Stimulated activated effector memory CD8-positive, alpha-beta T cell treated with anti-CD3 and anti-CD28 coated beads, Interleukin-12 subunit alpha, Interleukin-12 subunit beta, amount 100 ng/mL, for 72 hours (primary cell): ENCODE measurements at regions not wholly inside any gene's neighbourhood (a gene's known extent, or its start where the extent isn't known, plus 50 kb on each side); places are given as distances from the start of the nearest gene placed in this dataset.

ENCODE experiments used
- ATAC-seq: fragments of 150-1000 bp; cut with Tn5 transposase; 2 replicates; pipeline ENCODE4 v1.10.0; 2021
- DNase-seq, 2 donors: peaks; one replicate each; pipeline ENCODE4 v3.0.0; 2021 to 2022; ENCODE audit warnings: low spot score in 2 of 2
- H3K27ac Mint-ChIP-seq: one replicate; pipeline ENCODE4 v1.8.0; 2022; ENCODE audit warnings: mild to moderate bottlenecking, mixed read lengths
- H3K36me3 Mint-ChIP-seq: one replicate; pipeline ENCODE4 v1.8.0; 2022; ENCODE audit warnings: mild to moderate bottlenecking, mixed read lengths
- H3K4me1 Mint-ChIP-seq: one replicate; pipeline ENCODE4 v1.8.0; 2022; ENCODE audit warnings: mixed read lengths
- H3K4me3 Mint-ChIP-seq: one replicate; pipeline ENCODE4 v1.8.0; 2022; ENCODE audit warnings: mild to moderate bottlenecking, mixed read lengths
- H3K9me3 Mint-ChIP-seq: one replicate; pipeline ENCODE4 v1.8.0; 2022; ENCODE audit warnings: mixed read lengths

DNA sequence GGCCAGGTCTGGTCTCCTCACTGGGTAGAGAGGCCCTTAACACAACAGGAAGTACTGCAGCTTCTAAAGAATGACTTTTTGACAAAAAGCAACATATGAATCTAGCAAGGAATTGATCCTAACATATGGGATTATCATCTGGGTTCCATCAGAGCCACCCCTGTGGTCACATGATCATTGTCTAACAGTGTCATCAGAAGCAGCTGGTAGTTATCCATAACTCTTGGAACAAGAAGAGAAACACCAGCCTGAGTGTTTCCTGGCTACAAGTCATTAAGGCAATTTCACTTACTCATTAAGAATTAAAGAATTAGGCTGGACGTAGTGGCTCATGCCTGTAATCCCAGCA lies 219.3 kb upstream of the ARID1B start:
- H3K4me3 Mint-ChIP-seq, result no peak overlapping the region
- H3K36me3 Mint-ChIP-seq, result no peaks in the 10 kb centered on the region
- peaks cover 3% of the 10 kb centered on the region for H3K9me3 Mint-ChIP-seq
- H3K27ac Mint-ChIP-seq, result no peak overlapping the region
- H3K4me1 Mint-ChIP-seq, result peaks cover 5% of the 10 kb centered on the region
- DNase-seq (no peak), ATAC-seq (no peak)

DNA sequence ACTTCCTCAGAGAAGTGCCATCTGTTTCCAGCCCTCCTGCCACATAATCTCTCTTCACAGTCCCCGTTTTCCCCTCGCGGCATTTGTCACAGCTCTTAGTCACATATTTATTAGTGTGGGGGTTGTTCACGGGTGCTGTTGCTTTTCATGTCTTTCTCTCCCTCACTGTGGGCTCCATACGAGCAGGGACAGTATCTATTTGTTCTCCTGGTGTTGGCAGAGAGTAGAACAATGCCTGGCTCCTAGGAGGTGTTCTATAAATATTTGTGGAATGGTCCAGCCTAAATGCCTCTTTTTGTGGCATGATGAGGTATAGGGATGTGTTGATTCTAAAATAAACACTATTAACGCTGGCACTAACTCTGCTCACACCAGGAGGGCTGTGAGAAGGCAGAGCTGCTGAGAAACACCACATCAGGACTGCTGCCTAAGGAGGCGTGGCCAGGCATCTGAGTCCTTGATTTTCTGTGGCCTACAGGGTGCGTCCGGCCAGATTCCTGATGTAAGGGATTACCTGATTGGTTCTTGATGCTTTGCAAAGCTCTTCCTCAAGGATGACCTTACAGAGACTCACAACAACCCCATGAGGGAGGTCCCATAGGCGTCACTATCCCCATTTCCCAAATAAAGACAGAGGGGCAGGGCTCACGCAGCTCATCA lies 219.8 kb upstream of the ARID1B start:
- no peak overlapping the region for H3K4me3 Mint-ChIP-seq
- H3K9me3 Mint-ChIP-seq, result peaks cover 3% of the 10 kb centered on the region
- no peaks in the 10 kb centered on the region for H3K36me3 Mint-ChIP-seq
- peaks cover 5% of the 10 kb centered on the region for H3K4me1 Mint-ChIP-seq
- H3K27ac Mint-ChIP-seq, result no peak overlapping the region
- DNase-seq (no peak), ATAC-seq (no peak)

DNA sequence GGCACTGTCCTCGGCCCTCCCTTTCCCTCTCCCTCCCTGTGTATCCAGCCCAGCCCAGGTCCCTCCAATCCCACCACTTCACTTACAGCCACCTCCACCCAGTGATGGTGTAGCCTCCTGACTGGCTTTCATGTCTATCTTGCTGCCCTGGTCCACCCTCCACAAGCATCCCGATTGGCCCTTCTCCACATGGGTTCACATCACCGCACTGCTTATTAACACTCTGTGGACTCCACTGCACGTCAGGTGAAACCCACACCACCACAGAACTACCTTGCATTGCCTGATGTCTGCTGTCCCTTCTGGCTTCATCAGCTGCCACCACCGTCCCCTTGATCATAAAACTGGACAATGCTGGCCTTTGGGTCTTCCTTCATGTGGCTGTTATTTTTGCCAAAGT lies 220.4 kb upstream of the ARID1B start:
- Mint-ChIP-seq H3K9me3 (peaks cover 3% of the 10 kb centered on the region), H3K4me1 (peaks cover 5% of the 10 kb centered on the region), H3K36me3 (no peaks in the 10 kb centered on the region), H3K4me3 (no peak overlapping the region), H3K27ac (no peak overlapping the region)
- DNase-seq (no peak), ATAC-seq (no peak)

DNA sequence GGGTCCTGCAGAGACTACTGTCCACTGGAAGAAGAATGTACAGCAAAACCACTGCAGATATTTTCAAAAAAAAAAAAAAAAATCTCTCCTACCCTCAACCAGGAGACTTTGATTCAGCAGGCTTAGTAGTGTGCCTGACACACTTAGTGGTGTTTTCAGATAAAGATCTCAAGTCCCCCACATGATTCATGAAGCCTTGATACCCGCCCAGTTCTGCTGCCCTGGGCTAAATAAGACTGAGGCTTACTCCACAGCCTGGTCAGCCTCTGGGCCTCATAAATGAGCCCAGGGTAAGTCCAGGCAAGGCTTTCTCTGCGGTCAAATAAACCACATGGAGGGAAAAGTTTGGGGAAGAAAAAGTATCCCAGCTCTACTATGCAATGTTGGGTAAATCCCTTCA lies 222.1 kb upstream of the ARID1B start:
- Mint-ChIP-seq H3K4me3 (no peak overlapping the region), H3K36me3 (no peaks in the 10 kb centered on the region), H3K27ac (no peak overlapping the region), H3K4me1 (peaks cover 5% of the 10 kb centered on the region), H3K9me3 (no peaks in the 10 kb centered on the region)
- no peak for DNase-seq
- ATAC-seq, result peak; percentile 73

DNA sequence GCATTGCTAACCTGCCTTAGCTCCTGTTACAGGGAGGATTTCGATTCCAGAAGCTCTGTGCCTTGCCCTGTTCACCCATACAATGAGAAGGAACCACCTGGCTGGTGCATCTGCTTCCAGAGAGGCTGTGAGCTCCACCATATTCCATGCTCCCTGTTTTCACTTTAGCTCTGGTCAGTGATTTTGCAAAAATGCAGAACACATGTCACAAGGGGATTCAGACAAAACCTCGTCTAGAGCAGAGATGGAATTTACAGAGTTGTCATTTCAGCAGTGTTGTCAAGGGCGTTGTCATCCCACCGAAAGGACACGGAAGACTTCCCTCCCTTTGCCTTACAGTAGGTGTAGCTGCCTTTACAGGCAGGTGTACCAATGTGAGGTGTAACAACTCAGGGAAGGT lies 223.0 kb upstream of the ARID1B start:
- Mint-ChIP-seq H3K4me3 (no peak overlapping the region), H3K36me3 (no peaks in the 10 kb centered on the region), H3K27ac (no peak overlapping the region), H3K4me1 (peaks cover 5% of the 10 kb centered on the region), H3K9me3 (no peaks in the 10 kb centered on the region)
- ATAC-seq (no peak), DNase-seq (no peak)

DNA sequence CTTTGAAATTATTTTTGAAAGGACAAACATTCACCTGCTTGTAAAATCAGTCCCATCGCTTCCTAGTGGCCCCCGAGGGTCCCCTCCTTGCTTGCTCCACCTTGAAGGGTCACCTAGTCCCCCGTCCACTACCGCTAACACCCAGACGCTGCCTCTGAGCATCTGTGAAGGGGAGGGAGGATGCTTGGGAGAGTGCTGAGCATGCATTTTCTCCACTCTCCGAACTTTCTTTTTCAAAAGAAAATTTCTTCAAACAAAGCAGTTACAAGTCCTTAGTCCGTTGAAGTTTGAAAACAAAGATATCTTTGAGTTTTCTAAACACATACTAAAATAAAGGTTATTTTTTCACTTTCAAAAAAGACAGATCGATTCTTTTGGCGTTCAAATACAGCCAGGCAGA lies 224.3 kb upstream of the ARID1B start:
- no peak overlapping the region for H3K27ac Mint-ChIP-seq
- no peaks in the 10 kb centered on the region for H3K9me3 Mint-ChIP-seq
- DNase-seq (no peak), ATAC-seq (no peak)
- H3K4me3 Mint-ChIP-seq, result no peak overlapping the region
- H3K36me3 Mint-ChIP-seq, result no peaks in the 10 kb centered on the region
- no peaks in the 10 kb centered on the region for H3K4me1 Mint-ChIP-seq

DNA sequence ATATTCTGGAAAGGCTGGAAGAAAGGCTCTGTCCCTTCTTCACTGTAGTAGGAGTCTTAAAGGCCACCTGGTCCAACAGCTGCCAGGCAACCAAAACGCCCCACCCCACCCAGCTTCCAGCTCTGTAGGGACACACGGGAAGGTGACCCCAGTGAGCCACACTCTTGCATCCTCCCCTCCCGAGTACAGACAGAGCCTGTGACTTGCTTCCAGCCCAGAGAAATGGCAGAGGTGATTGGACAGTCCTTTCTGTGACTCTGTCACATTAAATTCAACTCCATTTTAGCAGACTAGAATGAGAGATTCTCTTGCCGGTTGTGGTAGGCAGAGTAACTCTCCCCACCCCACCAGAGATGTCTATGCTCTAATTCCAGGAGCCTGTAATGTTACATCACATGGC lies 226.2 kb upstream of the ARID1B start:
- no peak overlapping the region for H3K27ac Mint-ChIP-seq
- no peaks in the 10 kb centered on the region for H3K9me3 Mint-ChIP-seq
- no peak for ATAC-seq

DNA sequence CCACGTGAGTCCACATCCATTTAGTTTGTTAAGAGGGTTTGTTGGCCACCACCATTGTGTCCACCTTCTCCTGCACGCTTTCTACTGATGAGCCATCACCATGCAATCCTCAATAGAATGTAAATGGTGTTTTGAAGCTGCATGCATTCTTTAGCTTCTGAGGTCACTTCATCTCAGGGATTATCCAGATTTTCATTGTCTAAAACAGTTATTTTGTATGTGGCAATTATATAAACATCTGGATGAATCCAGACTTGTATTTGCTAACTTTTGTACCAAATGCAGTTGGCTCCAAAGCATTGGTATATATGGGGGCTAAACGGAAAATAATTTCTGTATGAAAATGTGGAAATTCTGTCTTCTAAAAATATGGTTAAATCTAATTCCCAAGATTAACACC lies 231.2 kb upstream of the ARID1B start:
- no peak overlapping the region for H3K4me3 Mint-ChIP-seq
- no peaks in the 10 kb centered on the region for H3K9me3 Mint-ChIP-seq
- no peaks in the 10 kb centered on the region for H3K4me1 Mint-ChIP-seq
- no peaks in the 10 kb centered on the region for H3K36me3 Mint-ChIP-seq
- DNase-seq (no peak), ATAC-seq (no peak)
- no peak overlapping the region for H3K27ac Mint-ChIP-seq

More for the DNA sequence above, 226.2 kb upstream of the ARID1B start:
- DNase-seq, result no peak
- H3K4me1 Mint-ChIP-seq, result no peaks in the 10 kb centered on the region
- no peak overlapping the region for H3K4me3 Mint-ChIP-seq
- H3K36me3 Mint-ChIP-seq, result no peaks in the 10 kb centered on the region

DNA sequence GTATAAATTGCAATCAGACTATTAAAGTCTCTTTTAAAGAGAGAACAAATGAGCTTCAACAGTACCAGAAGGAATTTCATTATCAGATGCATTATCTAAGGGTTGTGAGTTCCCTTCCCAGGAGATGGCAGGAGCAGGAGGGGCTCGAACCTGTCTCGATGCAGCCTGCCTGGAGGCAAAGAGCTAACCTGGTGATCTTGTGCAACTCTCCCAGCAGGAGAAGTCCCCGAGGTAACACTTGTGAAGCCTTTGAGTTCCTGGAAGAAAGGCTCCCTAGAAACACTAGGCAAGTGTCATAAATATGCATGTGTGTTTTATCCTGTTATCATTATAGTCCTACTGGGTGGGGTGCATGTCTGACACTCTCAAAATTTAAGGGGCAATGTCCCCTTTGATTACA lies 232.2 kb upstream of the ARID1B start:
- ATAC-seq (no peak), DNase-seq (no peak)
- H3K4me1 Mint-ChIP-seq, result no peaks in the 10 kb centered on the region
- no peak overlapping the region for H3K4me3 Mint-ChIP-seq
- H3K36me3 Mint-ChIP-seq, result no peaks in the 10 kb centered on the region
- H3K27ac Mint-ChIP-seq, result no peak overlapping the region
- H3K9me3 Mint-ChIP-seq, result no peaks in the 10 kb centered on the region

DNA sequence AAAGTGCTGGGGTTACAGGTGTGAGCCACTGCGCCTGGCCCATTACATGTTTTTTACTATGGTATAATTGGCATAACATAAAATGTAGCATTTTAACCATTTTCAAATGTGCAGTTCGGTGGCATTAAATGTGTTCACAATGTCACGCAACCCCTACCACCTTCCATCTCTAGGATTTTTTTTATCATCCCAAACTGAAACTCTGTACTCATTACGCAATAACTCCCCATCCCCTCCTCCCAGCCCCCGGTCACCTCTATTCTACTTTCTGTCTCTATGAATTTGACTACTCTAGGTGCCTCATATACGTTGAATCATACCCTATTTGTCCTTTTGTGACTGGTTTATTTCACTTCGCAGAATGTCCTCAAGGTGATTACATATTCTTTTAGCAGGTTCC lies 233.1 kb upstream of the ARID1B start:
- no peaks in the 10 kb centered on the region for H3K9me3 Mint-ChIP-seq
- no peaks in the 10 kb centered on the region for H3K36me3 Mint-ChIP-seq
- H3K4me1 Mint-ChIP-seq, result no peaks in the 10 kb centered on the region
- ATAC-seq (no peak), DNase-seq (no peak)
- H3K27ac Mint-ChIP-seq, result no peak overlapping the region
- no peak overlapping the region for H3K4me3 Mint-ChIP-seq

DNA sequence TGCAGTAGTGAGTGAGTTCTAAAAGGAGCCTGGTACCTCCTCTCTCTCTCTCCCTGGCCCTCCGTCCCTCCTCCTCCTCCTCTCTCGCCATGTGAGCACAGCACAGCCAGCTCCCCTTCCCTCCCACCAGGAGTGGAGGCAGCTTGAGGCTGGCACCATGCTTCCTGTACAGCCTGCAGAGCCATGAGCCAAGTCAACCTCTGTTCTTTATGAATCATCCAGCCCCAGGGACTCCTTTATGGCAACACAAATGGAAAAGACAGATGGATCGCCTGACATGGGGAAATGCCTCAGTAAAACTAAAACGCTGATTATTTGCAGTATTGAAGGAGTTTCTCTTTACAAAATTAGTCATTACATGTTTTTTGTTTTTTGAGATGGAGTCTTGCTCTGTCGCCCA lies 233.7 kb upstream of the ARID1B start:
- Mint-ChIP-seq H3K9me3 (no peaks in the 10 kb centered on the region), H3K4me3 (no peak overlapping the region), H3K27ac (no peak overlapping the region), H3K36me3 (no peaks in the 10 kb centered on the region), H3K4me1 (no peaks in the 10 kb centered on the region)
- DNase-seq, result no peak
- ATAC-seq, result no peak

DNA sequence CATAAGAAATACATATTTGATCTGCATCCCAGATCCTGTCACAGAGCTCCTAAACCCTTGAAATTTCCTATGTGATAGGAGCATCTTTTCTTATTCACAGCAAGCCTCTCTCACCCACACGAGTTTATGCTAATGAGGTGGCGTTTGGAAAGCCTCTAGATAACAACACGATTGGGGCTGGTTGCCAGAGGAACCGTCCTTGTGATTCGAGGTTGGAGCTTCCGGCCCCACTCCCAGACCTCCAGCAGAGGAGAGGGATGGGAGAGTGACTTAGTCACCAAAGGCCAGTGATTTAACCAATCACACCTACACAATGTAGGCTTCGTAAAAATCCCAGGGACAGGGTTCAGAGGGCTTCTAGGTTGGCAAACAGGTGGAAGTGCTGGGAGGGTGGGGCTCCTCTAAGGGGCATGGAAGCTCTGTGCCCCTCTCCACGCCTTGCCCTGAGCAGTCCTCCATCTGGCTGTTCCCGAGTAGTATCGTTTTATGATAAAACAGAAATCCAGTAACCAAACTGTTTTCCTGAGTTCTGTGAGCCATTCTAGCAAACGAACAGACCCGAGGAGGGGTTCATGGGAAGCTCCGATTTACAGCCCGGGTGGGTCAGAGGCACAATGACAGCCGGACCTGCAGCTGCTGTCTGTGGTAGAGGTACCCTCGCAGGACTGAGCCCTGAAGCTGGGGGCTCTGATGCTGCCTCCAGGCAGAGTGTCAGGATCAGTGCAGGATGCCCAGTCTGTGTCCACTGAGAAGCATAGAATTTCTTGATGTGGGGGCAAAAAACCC lies 238.1 kb upstream of the ARID1B start:
- Mint-ChIP-seq H3K36me3 (no peaks in the 10 kb centered on the region), H3K9me3 (no peaks in the 10 kb centered on the region), H3K27ac (no peak overlapping the region), H3K4me1 (no peaks in the 10 kb centered on the region), H3K4me3 (no peak overlapping the region)
- no peak for DNase-seq
- ATAC-seq, result peak; percentile 28

DNA sequence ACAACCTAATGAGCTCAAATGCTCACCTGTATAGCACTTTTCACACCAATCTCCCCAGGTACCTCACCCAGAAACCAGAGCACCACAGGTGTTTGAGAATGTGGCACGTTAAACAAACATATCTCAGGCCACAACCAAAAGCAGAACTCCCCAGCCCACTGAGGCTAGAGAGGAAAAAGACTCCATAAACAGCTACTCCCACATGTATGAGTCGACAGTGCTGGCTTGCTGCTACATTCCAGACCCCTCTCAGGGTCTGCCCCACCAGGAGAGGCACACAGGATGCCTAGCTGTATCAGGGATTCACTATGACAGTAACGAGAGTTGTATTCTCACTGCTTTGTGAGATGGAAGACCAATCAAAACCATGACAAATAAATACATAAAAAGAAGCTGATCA lies 242.6 kb upstream of the ARID1B start:
- Mint-ChIP-seq H3K4me3 (no peak overlapping the region), H3K9me3 (no peaks in the 10 kb centered on the region), H3K4me1 (no peaks in the 10 kb centered on the region), H3K27ac (no peak overlapping the region), H3K36me3 (no peaks in the 10 kb centered on the region)
- ATAC-seq (no peak), DNase-seq (no peak)

DNA sequence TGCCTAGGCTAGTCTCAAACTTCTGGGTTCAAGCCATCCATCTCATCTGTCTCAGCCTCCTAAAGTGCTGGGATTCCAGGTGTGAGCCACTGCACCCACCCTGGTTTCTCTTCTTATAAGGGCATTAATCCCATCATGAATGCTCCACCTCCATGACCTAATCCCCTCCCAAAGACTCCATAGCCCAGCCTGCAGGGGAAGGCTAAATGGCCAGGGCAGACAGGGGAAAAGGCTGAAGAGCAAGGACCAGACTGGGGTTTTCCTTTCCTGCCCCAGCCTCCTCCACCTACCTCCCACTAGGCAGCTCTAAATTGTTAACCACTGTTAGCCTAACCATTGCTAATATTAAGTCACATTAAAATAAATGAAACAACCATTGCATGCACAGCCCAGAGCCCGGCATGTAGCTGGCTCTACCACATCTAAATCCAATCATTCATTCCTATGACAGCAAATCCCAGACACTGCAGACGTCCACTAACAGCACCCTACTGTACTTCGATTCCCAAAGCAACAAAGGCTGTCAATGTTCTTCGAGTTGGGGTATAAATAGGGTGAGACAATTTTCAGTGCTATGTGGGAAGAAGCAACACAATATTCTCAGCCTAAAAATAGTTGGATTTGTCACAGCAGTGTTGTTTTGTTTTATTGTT lies 243.2 kb upstream of the ARID1B start:
- Mint-ChIP-seq H3K4me1 (no peaks in the 10 kb centered on the region), H3K27ac (no peak overlapping the region), H3K9me3 (no peaks in the 10 kb centered on the region), H3K4me3 (no peak overlapping the region), H3K36me3 (no peaks in the 10 kb centered on the region)
- DNase-seq, result no peak
- no peak for ATAC-seq

DNA sequence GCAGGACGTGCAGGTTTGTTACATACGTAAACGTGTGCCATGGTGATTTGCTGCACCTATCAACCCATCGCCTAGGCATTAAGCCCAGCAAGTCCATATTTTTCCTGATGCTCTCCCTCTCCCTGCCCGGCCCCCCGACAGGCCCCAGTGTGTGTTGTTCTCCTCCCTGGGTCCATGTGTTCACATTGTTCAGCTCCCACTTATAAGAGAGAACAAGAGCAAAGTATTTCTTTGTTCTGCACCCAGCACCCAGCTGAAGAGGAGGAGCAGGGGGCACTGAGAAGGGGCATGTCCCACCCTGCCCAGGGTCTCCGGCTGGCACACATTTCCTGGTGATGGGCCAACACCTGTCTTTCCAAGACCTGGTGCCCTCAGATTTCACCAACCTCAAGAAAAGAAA lies 251.1 kb upstream of the ARID1B start:
- Mint-ChIP-seq H3K4me3 (no peak overlapping the region), H3K27ac (no peak overlapping the region), H3K9me3 (no peaks in the 10 kb centered on the region), H3K36me3 (no peaks in the 10 kb centered on the region), H3K4me1 (no peaks in the 10 kb centered on the region)
- ATAC-seq (no peak), DNase-seq (no peak)

DNA sequence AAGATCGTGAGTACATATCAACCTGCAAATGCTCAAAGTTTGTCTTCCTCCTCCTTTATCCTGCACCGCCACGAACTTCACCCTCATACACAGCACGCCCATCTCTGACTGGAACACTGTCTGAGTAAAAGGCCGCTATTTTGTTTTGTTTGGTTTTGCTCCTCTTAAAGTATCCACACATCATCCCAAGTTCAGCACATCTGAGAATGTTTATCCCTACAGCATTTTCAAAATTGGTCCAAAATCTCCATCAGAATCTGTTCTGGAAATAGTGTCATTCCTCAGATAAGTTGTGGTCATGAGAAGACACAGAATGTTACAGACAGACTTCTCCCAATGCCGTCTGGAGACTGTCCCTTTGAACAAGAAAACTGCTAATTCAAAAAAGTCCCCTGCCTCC lies 251.6 kb upstream of the ARID1B start:
- Mint-ChIP-seq H3K27ac (no peak overlapping the region), H3K4me1 (no peaks in the 10 kb centered on the region), H3K36me3 (no peaks in the 10 kb centered on the region), H3K9me3 (no peaks in the 10 kb centered on the region), H3K4me3 (no peak overlapping the region)
- DNase-seq, result no peak
- ATAC-seq, result no peak
